ENCODE measurements at regions not wholly inside any gene's neighbourhood (a gene's known extent, or its start where the extent isn't known, plus 50 kb on each side); places are given as distances from the start of the nearest gene placed in this dataset.

GRCh38 chr4:80145739-80146138 lies 51.6 kb upstream of the PRDM8 start:
- DNase-seq (ENCODE audit: low read depth): no peak
- no peak overlapping the region for H3K4me3 ChIP-seq (ENCODE audit: low read depth, low read length)
- no peak for TF ChIP-seq CTCF (IDR thresholded peaks at IDR 0.05; ENCODE audit: insufficient read depth, low read depth, low read length)

GRCh38 chr4:80144676-80145470 lies 52.4 kb upstream of the PRDM8 start:
- TF ChIP-seq CTCF (IDR thresholded peaks at IDR 0.05; ENCODE audit: insufficient read depth, low read depth, low read length): no peak
- DNase-seq (ENCODE audit: low read depth): no peak

GRCh38 chr4:80143307-80143679 lies 54.0 kb upstream of the PRDM8 start:
- H3K4me3 ChIP-seq (ENCODE audit: low read depth, low read length): no peak overlapping the region
- no peak for DNase-seq (ENCODE audit: low read depth)
- TF ChIP-seq CTCF (IDR thresholded peaks at IDR 0.05; ENCODE audit: insufficient read depth, low read depth, low read length): no peak

More at GRCh38 chr4:80144676-80145470, 52.4 kb upstream of the PRDM8 start:
- no peak overlapping the region for H3K4me3 ChIP-seq (ENCODE audit: low read depth, low read length)

- peak; percentile 83 for DNase-seq (ENCODE audit: low read depth)
- no peak for TF ChIP-seq CTCF (IDR thresholded peaks at IDR 0.05; ENCODE audit: insufficient read depth, low read depth, low read length)
These were observed 54.7 kb upstream of the PRDM8 start for GRCh38 chr4:80142394-80143306.

GRCh38 chr4:80141543-80141942 lies 55.8 kb upstream of the PRDM8 start:
- no peak for DNase-seq (ENCODE audit: low read depth)
- H3K4me3 ChIP-seq (ENCODE audit: low read depth, low read length): no peak overlapping the region
- TF ChIP-seq CTCF (IDR thresholded peaks at IDR 0.05; ENCODE audit: insufficient read depth, low read depth, low read length): no peak

More at GRCh38 chr4:80142394-80143306, 54.7 kb upstream of the PRDM8 start:
- no peak overlapping the region for H3K4me3 ChIP-seq (ENCODE audit: low read depth, low read length)

- DNase-seq (ENCODE audit: low read depth): no peak
- no peak for TF ChIP-seq CTCF (IDR thresholded peaks at IDR 0.05; ENCODE audit: insufficient read depth, low read depth, low read length)
- no peak overlapping the region for H3K4me3 ChIP-seq (ENCODE audit: low read depth, low read length)
These were observed 57.1 kb upstream of the PRDM8 start for GRCh38 chr4:80140194-80140593.

Data from fibroblast of villous mesenchyme (primary cell).